ENCODE measurements at regions not wholly inside any gene's neighbourhood (a gene's known extent, or its start where the extent isn't known, plus 50 kb on each side); places are given as distances from the start of the nearest gene placed in this dataset.

GRCh38 chr13:34364633-34365032 is 546.7 kb downstream of the RFC3 start:
- ChIA-PET RAD21 (ENCODE audit: low non-redundant PET in 1 of 2, low total read pairs in 2 of 2, uncharacterized antibody in 2 of 2, unreplicated experiment in 2 of 2) (no interaction called here), CTCF (no interaction called here), POLR2A (no interaction called here)
- no peaks in the 10 kb centered on the region for H3K79me2 ChIP-seq (ENCODE audit: insufficient read depth, low read length)
- no peak for ATAC-seq
- no peaks in the 10 kb centered on the region for H3K9me3 ChIP-seq (ENCODE audit: control insufficient read depth in 1 of 2, insufficient read depth in 1 of 2, low read depth in 1 of 2, low read length in 2 of 2)
- no peaks in the 10 kb centered on the region for H3K9me2 ChIP-seq (ENCODE audit: insufficient read depth)
- H3K4me1 ChIP-seq (ENCODE audit: control insufficient read depth in 1 of 2, insufficient read depth in 2 of 2, low read length in 2 of 2), result peaks cover 0 to 7% of the 10 kb centered on the region in 2 experiments; a peak in 1 of 4 replicates
- no TSS peak for BruUV-seq (replicated peaks)
- no peak overlapping the region for H3K4me3 ChIP-seq (replicated peaks in 1 of 2; ENCODE audit: low read depth in 1 of 2, low read length in 2 of 2)
- H2AFZ ChIP-seq (ENCODE audit: low read depth, low read length, poor library complexity, severe bottlenecking), result no peak overlapping the region
- H3K27ac ChIP-seq (ENCODE audit: low read depth, low read length), result no peak overlapping the region
- DNase-seq (ENCODE audit: low read depth, low spot score), result no peak
- no peak overlapping the region for H3K4me2 ChIP-seq (ENCODE audit: low read length)
- TF ChIP-seq, protein P1, sequence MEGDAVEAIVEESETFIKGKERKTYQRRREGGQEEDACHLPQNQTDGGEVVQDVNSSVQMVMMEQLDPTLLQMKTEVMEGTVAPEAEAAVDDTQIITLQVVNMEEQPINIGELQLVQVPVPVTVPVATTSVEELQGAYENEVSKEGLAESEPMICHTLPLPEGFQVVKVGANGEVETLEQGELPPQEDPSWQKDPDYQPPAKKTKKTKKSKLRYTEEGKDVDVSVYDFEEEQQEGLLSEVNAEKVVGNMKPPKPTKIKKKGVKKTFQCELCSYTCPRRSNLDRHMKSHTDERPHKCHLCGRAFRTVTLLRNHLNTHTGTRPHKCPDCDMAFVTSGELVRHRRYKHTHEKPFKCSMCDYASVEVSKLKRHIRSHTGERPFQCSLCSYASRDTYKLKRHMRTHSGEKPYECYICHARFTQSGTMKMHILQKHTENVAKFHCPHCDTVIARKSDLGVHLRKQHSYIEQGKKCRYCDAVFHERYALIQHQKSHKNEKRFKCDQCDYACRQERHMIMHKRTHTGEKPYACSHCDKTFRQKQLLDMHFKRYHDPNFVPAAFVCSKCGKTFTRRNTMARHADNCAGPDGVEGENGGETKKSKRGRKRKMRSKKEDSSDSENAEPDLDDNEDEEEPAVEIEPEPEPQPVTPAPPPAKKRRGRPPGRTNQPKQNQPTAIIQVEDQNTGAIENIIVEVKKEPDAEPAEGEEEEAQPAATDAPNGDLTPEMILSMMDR (IDR thresholded peaks at IDR 0.05 in 2 of 3, conservative IDR thresholded peaks at IDR 0.05 in 1 of 3; ENCODE audit: borderline replicate concordance in 1 of 3, insufficient read depth in 1 of 3, low read depth in 2 of 3, low read length in 2 of 3), result no peak
- TF ChIP-seq YY1 (IDR thresholded peaks at IDR 0.05; ENCODE audit: extremely low read depth, insufficient replicate concordance, low read depth, low read length) (no peak), EZH2phosphoT487 (IDR thresholded peaks at IDR 0.05; ENCODE audit: borderline replicate concordance) (no peak), ZBTB33 (IDR thresholded peaks at IDR 0.05; ENCODE audit: extremely low read depth, insufficient replicate concordance, low read length) (no peak), SP1 (IDR thresholded peaks at IDR 0.05; ENCODE audit: low read depth) (no peak), TCF7L2 (IDR thresholded peaks at IDR 0.05; ENCODE audit: borderline replicate concordance, extremely low read depth, insufficient read depth, insufficient read length) (no peak), ZNF274 (IDR thresholded peaks at IDR 0.05; ENCODE audit: low read depth, low read length) (no peak), POLR2AphosphoS5 (IDR thresholded peaks at IDR 0.05; ENCODE audit: low read depth, low read length) (no peak)
- TF ChIP-seq, protein P2, sequence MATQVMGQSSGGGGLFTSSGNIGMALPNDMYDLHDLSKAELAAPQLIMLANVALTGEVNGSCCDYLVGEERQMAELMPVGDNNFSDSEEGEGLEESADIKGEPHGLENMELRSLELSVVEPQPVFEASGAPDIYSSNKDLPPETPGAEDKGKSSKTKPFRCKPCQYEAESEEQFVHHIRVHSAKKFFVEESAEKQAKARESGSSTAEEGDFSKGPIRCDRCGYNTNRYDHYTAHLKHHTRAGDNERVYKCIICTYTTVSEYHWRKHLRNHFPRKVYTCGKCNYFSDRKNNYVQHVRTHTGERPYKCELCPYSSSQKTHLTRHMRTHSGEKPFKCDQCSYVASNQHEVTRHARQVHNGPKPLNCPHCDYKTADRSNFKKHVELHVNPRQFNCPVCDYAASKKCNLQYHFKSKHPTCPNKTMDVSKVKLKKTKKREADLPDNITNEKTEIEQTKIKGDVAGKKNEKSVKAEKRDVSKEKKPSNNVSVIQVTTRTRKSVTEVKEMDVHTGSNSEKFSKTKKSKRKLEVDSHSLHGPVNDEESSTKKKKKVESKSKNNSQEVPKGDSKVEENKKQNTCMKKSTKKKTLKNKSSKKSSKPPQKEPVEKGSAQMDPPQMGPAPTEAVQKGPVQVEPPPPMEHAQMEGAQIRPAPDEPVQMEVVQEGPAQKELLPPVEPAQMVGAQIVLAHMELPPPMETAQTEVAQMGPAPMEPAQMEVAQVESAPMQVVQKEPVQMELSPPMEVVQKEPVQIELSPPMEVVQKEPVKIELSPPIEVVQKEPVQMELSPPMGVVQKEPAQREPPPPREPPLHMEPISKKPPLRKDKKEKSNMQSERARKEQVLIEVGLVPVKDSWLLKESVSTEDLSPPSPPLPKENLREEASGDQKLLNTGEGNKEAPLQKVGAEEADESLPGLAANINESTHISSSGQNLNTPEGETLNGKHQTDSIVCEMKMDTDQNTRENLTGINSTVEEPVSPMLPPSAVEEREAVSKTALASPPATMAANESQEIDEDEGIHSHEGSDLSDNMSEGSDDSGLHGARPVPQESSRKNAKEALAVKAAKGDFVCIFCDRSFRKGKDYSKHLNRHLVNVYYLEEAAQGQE (IDR thresholded peaks at IDR 0.05; ENCODE audit: low read depth), result no peak
- H3K36me3 ChIP-seq (ENCODE audit: control insufficient read depth in 1 of 2, insufficient read depth in 2 of 2, low read length in 2 of 2), result no peaks in the 10 kb centered on the region
- intact Hi-C loops (cut with micrococcal nuclease), result no loop called here
- H4K20me1 ChIP-seq (ENCODE audit: insufficient read depth), result no peaks in the 10 kb centered on the region
- no peaks in the 10 kb centered on the region for H3K27me3 ChIP-seq (ENCODE audit: insufficient read depth, low read length)
- no peak overlapping the region for H3K9ac ChIP-seq (ENCODE audit: low read length)
